ENCODE measurements at regions not wholly inside any gene's neighbourhood (a gene's known extent, or its start where the extent isn't known, plus 50 kb on each side); places are given as distances from the start of the nearest gene placed in this dataset.

GRCh38 chrX:96373047-96373355 lies 311.6 kb upstream of the DIAPH2 start:
- H3K27me3 ChIP-seq (replicated peaks; ENCODE audit: insufficient read depth): no peaks in the 10 kb centered on the region
- TF ChIP-seq POLR2A (IDR thresholded peaks at IDR 0.05) (no peak), POLR2AphosphoS5 (IDR thresholded peaks at IDR 0.05) (no peak), CTCF (IDR thresholded peaks at IDR 0.05) (no peak)
- intact Hi-C loops (cut with DNase I): no loop called here
- H3K27ac ChIP-seq: no peak overlapping the region
- no peaks in the 10 kb centered on the region for H3K9me3 ChIP-seq
- H3K4me1 ChIP-seq (replicated peaks): no peaks in the 10 kb centered on the region
- H3K36me3 ChIP-seq: no peaks in the 10 kb centered on the region
- 41% methylated on average over 4 of the region's 4 CpGs for WGBS
- H3K4me3 ChIP-seq: no peak overlapping the region
- DNase-seq (ENCODE audit: low spot score): no peak

GRCh38 chrX:96376266-96376665 lies 308.4 kb upstream of the DIAPH2 start:
- no peak for DNase-seq (ENCODE audit: low spot score)
- Histone ChIP-seq H3K4me1 (replicated peaks) (no peaks in the 10 kb centered on the region), H3K9me3 (no peaks in the 10 kb centered on the region), H3K36me3 (no peaks in the 10 kb centered on the region), H3K27me3 (replicated peaks; ENCODE audit: insufficient read depth) (no peaks in the 10 kb centered on the region), H3K27ac (no peak overlapping the region), H3K4me3 (no peak overlapping the region)
- TF ChIP-seq POLR2A (IDR thresholded peaks at IDR 0.05) (no peak), CTCF (IDR thresholded peaks at IDR 0.05) (no peak), POLR2AphosphoS5 (IDR thresholded peaks at IDR 0.05) (no peak)
- WGBS: 38% methylated on average over 2 of the region's 2 CpGs
- intact Hi-C loops (cut with DNase I): no loop called here

GRCh38 chrX:96379951-96380350 lies 304.7 kb upstream of the DIAPH2 start:
- 8% methylated on average over 1 of the region's 1 CpG for WGBS
- H3K36me3 ChIP-seq: no peaks in the 10 kb centered on the region
- no peak overlapping the region for H3K27ac ChIP-seq
- no peaks in the 10 kb centered on the region for H3K27me3 ChIP-seq (replicated peaks; ENCODE audit: insufficient read depth)
- intact Hi-C loops (cut with DNase I): no loop called here
- no peak for TF ChIP-seq POLR2A (IDR thresholded peaks at IDR 0.05)
- TF ChIP-seq POLR2AphosphoS5 (IDR thresholded peaks at IDR 0.05): no peak
- no peak for TF ChIP-seq CTCF (IDR thresholded peaks at IDR 0.05)
- no peak for DNase-seq (ENCODE audit: low spot score)
- no peaks in the 10 kb centered on the region for H3K4me1 ChIP-seq (replicated peaks)
- H3K9me3 ChIP-seq: no peaks in the 10 kb centered on the region
- no peak overlapping the region for H3K4me3 ChIP-seq

GRCh38 chrX:96382018-96382417 lies 302.6 kb upstream of the DIAPH2 start:
- Histone ChIP-seq H3K36me3 (no peaks in the 10 kb centered on the region), H3K4me1 (replicated peaks) (no peaks in the 10 kb centered on the region), H3K27me3 (replicated peaks; ENCODE audit: insufficient read depth) (no peaks in the 10 kb centered on the region), H3K4me3 (no peak overlapping the region), H3K9me3 (no peaks in the 10 kb centered on the region), H3K27ac (no peak overlapping the region)
- intact Hi-C loops (cut with DNase I): no loop called here
- no peak for DNase-seq (ENCODE audit: low spot score)
- no peak for TF ChIP-seq CTCF (IDR thresholded peaks at IDR 0.05)
- TF ChIP-seq POLR2A (IDR thresholded peaks at IDR 0.05): no peak
- TF ChIP-seq POLR2AphosphoS5 (IDR thresholded peaks at IDR 0.05): no peak

- intact Hi-C loops (cut with DNase I): no loop called here
- H3K36me3 ChIP-seq: no peaks in the 10 kb centered on the region
- no peak for DNase-seq (ENCODE audit: low spot score)
- TF ChIP-seq CTCF (IDR thresholded peaks at IDR 0.05) (no peak), POLR2AphosphoS5 (IDR thresholded peaks at IDR 0.05) (no peak), POLR2A (IDR thresholded peaks at IDR 0.05) (no peak)
- no peak overlapping the region for H3K27ac ChIP-seq
- H3K4me1 ChIP-seq (replicated peaks): no peaks in the 10 kb centered on the region
- H3K27me3 ChIP-seq (replicated peaks; ENCODE audit: insufficient read depth): no peaks in the 10 kb centered on the region
- no peak overlapping the region for H3K4me3 ChIP-seq
- 59% methylated on average over 2 of the region's 2 CpGs for WGBS
- H3K9me3 ChIP-seq: no peaks in the 10 kb centered on the region
These were observed 301.2 kb upstream of the DIAPH2 start for GRCh38 chrX:96383428-96383827.
